ENCODE measurements at regions not wholly inside any gene's neighbourhood (a gene's known extent, or its start where the extent isn't known, plus 50 kb on each side); places are given as distances from the start of the nearest gene placed in this dataset.

- DNase-seq (ENCODE audit: extremely low read depth, low read depth) = no peak
- no peak overlapping the region for H3K4me3 ChIP-seq (replicated peaks; ENCODE audit: low read depth, low read length)
- TF ChIP-seq, protein P1, sequence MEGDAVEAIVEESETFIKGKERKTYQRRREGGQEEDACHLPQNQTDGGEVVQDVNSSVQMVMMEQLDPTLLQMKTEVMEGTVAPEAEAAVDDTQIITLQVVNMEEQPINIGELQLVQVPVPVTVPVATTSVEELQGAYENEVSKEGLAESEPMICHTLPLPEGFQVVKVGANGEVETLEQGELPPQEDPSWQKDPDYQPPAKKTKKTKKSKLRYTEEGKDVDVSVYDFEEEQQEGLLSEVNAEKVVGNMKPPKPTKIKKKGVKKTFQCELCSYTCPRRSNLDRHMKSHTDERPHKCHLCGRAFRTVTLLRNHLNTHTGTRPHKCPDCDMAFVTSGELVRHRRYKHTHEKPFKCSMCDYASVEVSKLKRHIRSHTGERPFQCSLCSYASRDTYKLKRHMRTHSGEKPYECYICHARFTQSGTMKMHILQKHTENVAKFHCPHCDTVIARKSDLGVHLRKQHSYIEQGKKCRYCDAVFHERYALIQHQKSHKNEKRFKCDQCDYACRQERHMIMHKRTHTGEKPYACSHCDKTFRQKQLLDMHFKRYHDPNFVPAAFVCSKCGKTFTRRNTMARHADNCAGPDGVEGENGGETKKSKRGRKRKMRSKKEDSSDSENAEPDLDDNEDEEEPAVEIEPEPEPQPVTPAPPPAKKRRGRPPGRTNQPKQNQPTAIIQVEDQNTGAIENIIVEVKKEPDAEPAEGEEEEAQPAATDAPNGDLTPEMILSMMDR (IDR thresholded peaks at IDR 0.05; ENCODE audit: low read depth, low read length, missing control alignments) = no peak
Measured at GRCh38 chr7:25485026-25485425, 256.7 kb upstream of the NPVF start.

DNA sequence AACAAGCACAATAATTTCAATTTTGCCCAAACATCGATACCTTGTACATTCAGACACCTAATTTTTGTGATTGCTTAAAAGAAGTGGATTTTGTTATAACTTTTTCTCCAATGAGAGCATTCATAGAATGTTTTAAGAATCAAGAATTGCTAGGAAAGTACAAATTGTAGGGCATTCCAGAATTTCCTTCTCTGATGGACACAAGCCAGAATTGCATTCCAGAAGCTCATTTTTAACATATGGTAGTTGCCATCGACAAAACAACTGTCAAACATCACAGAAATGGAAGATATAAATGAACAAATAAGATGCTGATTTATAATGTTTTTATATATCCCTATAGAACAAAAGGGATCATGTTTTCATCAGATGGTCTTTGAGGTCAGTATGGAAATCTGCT lies 258.4 kb upstream of the NPVF start:
- no peak overlapping the region for H3K4me3 ChIP-seq (replicated peaks; ENCODE audit: low read depth, low read length)
- no peak for DNase-seq (ENCODE audit: extremely low read depth, low read depth)
- TF ChIP-seq, protein P1 (IDR thresholded peaks at IDR 0.05; ENCODE audit: low read depth, low read length, missing control alignments) = no peak

DNA sequence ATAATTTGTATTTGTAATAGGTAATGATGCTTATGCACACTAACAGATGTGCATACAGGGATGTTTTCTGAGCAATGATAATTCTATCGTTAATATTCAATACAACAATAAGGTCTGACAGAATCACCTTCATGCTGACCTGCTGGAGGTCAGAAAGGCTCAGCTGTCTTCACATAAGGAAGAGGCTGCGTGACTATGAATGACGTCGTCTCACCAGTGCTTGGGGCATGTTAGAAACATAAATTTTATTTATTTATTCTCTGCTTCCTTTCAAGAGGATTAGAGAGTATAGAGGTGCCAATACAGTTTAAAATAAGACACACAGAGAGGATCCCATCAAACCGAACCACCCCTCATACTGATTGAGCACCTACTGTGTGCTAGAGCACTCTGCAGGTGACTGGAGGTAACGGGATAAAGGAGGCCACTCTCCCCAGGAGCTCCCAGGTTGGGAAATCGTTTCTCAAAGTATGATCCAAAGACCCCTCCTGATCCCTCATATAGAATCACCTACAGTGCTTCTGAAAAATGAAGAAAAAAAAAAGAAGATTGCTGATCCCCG lies 265.6 kb upstream of the NPVF start:
- no peak overlapping the region for H3K4me3 ChIP-seq (replicated peaks; ENCODE audit: low read depth, low read length)
- TF ChIP-seq, protein P1 (IDR thresholded peaks at IDR 0.05; ENCODE audit: low read depth, low read length, missing control alignments) = no peak
- no peak for DNase-seq (ENCODE audit: extremely low read depth, low read depth)

DNA sequence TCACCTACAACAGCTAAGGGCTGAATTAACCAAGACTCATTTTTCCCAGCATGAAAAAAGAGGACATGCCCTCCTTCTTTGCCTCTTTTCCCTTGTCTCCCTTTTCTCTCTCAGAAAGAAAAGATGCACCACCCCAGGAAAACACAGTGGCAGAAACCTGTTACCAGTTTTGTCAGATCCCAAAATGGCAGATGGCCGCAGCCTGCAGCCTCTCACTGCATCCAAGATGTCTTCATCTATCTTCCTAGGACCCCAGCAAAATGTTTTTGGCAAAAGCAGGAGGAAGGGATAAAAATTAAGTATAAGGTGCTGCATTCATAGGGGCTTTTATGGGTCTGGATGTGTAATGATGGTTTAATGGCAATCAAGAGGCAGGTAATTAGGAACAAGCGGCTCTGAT lies 266.6 kb upstream of the NPVF start:
- no peak for DNase-seq (ENCODE audit: extremely low read depth, low read depth)
- TF ChIP-seq, protein P1 (IDR thresholded peaks at IDR 0.05; ENCODE audit: low read depth, low read length, missing control alignments) = no peak
- H3K4me3 ChIP-seq (replicated peaks; ENCODE audit: low read depth, low read length) = no peak overlapping the region

DNA sequence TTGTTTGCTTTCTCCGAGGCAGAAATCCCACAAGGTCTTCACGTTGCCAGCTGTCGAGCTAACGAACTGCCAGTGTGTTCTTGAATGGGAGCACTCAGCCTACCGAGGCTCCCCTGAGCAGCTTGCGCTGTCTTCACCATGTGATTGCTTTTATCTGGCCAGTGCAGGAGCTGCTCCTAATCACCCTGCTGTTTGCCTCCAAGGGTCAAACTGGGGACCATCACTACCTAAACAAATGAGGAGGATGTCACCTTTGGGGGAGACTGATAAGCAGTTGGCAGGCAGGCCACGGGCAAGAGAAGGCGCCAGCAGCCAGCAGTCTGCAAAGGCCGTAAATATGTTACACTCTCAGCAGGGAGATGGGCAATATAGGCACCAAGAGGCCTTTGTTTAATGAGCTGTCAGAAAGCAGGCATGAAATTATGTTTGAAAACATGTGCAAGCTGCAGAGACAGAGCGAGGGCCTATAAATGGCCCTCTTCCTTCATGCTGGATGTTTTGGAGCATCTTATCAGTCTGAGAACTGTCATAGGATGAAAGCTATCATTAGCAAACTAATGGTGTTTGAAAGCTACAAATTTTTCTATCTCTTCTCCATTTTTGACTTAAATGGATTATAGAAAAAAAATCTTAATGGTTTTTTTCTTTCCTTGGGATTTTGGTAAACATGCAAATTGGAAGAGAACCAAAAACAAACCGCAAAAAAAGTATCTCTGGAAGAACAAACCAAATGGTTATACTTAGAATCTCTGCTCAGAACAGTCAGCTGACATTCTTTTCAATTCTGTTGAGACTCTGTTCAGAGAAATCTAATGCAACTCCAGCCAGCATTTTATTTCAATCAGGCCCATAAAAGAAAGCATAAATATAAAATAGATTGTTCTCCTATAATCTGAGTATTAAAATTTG lies 267.3 kb upstream of the NPVF start:
- TF ChIP-seq, protein P1 (IDR thresholded peaks at IDR 0.05; ENCODE audit: low read depth, low read length, missing control alignments) = no peak
- no peak overlapping the region for H3K4me3 ChIP-seq (replicated peaks; ENCODE audit: low read depth, low read length)
- DNase-seq (ENCODE audit: extremely low read depth, low read depth) = no peak

DNA sequence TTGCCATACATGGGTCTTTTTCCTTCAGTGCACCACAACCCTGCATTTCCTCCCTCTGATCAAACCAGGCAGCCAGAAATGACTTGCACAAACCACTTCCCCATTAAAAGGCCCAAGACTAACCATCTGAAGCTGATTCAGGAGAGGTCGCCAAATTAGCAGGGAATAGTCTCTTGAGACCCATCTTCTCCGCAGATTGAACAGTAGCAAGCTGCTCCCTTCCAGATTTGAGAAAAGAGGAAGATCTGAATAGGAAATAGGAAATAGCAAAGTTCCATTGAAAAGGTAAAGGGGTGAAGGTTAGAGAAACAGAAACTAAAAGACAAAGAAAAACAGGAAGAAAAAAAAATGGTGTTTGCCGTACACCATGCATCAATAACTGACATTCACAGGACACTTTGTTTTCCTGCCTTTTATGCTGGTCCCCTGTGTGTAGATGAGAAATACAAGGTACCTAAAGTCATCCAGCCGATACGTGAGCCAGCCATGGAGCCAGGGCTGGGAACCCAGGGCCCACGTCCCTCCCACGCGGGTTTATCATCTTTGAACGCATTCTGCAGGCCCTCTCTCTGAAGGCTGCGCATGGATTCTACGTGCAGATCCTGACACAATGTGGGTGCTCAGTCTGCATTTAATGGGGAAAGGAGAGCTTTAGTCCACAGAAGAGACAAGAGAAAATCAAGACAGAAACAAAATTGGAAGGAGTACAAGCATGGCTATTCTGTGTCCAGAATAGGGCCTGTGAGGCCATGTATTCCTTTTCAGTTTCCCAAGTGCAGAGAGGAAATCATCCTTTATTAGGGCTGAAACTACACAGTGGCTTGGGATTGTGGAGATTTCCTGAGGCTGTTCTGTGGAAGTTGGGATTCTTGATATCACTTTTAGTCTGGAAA lies 268.4 kb upstream of the NPVF start:
- H3K4me3 ChIP-seq (replicated peaks; ENCODE audit: low read depth, low read length) = no peak overlapping the region
- TF ChIP-seq, protein P1 (IDR thresholded peaks at IDR 0.05; ENCODE audit: low read depth, low read length, missing control alignments) = no peak

More for the DNA sequence above, 268.4 kb upstream of the NPVF start:
- DNase-seq (ENCODE audit: extremely low read depth, low read depth) = no peak
